GM19438 (cell line): ENCODE measurements at regions not wholly inside any gene's neighbourhood (a gene's known extent, or its start where the extent isn't known, plus 50 kb on each side); places are given as distances from the start of the nearest gene placed in this dataset.
A peak's percentile ranks its signal among the peaks of the same experiment; 100 is the strongest.
"Not testable (repeated sequence)": the region's sequence is repeated elsewhere in the genome, so short reads cannot be mapped to it uniquely, and the experiment has no call there.

Experiments used
- ATAC-seq: cut with Tn5 transposase; IDR thresholded peaks from one replicate; pipeline ENCODE4 v1.9.1; 2021; ENCODE audit warnings: low read depth; ENCODE audit not compliant: unreplicated experiment

DNA sequence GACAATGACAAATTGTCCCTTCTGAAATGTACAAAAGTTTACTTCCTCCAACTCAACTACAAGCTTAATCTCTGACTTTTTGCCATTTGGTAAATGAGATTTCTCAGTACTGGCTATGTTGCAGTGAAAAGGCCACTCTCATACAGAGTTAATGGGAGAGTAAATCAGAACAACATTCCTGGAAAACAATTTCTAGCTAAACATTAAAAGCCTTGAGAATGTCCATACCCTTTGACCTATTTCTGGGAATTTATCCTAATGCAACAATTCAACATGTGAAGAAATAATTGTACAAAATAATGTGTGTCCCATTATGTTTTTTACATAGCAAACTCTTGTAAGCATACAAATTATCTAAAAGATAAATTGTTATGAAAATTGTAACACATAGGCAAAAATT, 56.3 kb upstream of the SPEF2 start:
- ATAC-seq: no peak

DNA sequence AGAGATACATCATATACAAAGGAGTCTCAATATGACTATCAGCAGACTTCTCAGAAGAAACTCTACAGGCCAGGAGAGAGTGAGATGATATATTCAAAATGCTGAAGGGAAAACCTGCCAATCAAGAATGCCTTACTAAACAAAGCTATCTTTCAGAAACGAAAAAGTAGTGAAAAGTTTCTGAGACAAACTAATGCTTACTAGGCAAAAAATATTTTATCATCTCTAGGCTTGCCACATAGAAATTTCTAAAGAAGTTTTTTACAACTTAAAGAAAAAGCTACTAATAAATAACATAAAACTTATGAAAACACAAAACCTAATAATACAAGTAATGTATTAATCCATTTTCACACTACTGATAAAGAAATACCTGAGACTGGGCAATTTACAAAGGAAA, 59.9 kb upstream of the SPEF2 start:
- no peak for ATAC-seq

DNA sequence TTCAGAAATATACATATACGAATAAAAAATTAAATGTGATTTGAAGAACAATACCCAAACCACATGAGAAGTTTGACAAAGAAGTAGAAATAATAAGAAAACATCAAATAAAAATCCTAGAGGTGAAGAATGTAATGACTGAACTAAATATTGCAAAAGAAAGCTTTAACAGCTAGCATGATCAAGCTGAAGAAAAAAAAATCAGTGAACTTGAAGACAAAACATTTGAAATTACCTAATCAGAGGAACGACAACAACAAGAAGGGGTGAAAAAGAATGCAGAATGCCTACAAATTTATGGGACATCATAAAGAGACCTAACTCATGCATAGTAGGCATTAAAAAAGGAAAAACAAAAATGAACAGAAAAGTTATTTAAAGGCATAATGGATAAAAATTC, 60.5 kb upstream of the SPEF2 start:
- no peak for ATAC-seq

DNA sequence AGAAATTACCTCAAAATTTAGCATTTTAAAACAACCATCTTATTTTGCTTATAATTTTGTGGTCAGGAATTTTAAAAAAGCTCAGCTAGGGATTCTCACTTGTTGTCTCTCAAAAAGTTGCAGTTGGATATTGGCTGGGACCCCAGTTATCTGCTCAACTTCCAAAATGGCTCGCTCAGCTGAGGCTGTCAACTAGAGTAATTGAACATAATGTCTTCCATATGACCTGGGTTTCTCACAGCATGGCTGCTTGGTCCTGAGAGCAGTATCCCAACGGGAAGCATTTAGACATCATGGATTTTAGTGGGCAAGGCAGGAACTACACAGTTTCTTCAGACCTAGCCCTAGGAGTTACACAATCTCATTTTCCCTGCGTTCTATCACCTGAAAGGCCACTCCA, 63.6 kb upstream of the SPEF2 start:
- ATAC-seq: no peak

DNA sequence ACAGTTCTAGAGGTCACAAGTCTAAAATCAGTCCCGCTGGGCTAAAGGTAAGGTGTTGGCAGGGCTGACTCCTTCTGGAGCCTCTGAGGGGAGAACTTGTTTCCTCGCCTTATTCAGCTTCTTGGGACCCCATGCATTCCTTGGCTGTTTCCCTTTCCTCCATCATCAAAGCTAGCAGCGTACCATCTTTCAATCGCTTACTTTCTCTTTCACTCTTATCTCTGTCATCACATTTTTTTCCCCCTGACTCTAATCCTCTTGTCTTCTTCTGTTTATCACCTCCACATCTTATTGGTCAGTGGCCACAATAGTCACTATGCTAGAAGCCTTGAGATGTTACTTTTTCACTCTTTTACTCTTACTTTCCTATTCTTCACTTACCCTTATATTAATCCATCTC, 72.5 kb upstream of the SPEF2 start:
- ATAC-seq: no peak

DNA sequence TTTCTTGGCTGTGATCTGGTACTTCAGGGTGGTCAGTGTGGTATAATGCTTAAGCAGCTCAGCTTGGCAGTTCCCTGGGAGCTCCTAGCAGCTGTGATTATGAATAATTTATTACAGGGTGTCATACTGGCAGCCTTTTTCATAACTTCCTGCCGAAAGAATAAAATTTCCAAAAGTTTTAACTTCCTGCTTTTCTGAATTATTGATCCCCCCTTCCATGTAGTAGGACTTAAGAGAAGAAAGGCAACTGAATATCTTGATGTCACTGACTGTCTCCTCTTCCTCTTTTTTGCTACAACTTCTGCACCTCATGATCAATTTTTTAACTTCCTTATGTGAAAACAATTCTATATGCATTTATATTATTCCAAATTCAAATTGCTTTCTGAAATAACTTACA, 74.3 kb upstream of the SPEF2 start:
- no peak for ATAC-seq

DNA sequence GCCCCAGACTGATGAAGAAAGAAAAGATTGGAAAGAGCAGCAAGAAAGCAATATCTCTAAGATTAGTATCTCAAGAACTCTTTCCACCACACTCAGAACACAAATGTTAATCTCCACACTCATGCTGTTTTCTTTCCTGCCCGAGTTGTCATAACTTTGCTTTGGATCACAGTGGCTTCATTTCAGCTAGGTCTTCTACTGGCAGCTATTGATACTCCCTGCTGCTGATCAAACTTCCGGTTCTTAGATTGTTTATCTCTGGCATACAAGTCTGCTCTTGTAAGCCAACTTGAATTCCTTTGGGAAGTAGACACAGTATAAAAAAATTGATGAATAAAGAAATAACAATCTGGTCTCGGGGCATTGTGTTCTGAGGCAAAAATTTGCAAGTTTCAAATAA, 77.7 kb upstream of the SPEF2 start:
- ATAC-seq: no peak

DNA sequence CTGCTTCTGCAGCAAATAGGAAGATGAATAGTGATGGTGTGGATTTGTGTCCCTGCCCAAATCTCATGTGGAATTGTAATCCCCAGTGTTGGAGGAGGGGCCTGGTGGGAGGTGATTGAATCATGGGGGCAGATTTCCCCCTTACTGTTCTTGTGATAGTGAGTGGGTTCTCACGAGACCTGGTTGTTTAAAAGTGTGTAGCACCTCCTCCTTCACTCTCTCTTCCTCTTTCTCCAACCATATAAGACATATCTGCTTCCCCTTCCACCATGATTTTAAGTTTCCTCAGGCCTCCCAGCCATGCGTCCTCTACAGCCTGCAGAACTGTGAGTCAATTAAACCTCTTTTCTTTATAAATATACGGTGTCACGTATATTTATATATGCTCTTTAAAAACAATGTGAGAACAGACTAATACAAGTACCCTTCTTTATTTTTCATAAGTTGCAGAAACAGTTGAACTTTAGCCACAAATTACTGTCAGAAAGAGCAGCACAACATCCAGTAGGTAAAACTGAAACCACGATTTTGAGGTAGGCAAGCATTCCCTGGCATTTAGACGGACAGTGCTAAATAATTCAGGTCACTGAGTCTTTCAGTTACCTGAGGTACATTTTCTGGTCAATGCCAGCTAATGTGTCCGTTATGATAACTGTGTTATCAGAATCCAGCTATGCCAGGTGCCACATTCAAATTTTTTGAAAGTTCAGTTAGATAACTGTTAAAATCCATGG, 79.3 kb upstream of the SPEF2 start:
- no peak for ATAC-seq

DNA sequence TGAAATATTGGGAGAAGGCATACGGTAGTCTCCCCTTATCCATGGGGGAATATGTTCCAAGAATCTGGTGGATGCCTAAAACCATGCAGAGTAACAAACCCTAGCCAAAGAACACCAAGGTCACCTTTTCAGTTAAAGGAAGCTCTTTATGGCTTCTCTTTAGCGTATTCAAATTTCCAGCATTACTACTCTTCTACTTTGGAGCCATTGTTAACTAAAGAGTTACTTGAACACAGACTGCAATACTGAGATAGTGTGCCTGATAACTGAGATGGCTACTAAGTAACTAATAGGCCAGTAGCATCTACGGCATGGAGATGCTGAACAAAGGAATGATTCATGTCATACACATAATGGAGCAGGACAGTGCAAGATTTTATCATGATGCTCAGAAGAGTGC, 84.5 kb upstream of the SPEF2 start:
- no peak for ATAC-seq

DNA sequence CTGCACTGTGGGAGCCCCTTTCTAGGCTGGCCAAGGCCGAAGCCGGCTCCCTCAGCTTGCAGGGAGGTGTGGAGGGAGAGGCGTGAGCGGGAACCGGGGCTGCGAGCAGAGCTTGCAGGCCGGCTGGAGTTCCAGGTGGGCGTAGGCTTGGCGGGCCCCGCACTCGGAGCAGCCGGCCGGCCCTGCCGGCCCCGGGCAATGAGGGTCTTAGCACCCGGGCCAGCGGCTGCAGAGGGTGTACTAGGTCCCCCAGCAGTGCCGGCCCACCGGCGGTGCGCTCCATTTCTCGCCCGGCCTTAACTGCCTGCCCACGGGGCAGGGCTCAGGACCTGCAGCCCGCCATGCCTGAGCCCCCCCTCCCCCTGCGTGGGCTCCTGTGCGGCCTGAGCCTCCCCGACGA, 86.1 kb upstream of the SPEF2 start:
- ATAC-seq: not testable (repeated sequence)

DNA sequence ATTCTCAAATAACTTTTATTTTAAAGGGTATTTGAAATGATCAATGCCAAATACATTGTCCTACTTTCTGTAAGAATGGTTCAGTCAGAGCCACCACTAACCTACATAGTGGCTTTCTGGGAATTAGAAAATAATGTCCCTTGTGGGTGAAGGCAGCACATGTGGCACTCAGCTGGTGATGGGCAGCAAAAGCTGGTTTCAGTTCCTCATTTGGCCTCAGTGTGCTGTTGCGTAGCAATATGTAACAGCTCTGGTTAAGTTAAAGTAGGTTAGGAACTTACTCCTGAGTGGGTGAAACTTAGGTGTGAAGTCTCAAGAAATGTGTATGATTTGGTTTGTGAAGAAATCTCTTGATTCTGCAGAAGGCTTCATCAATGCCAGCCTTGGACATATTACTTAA, 99.6 kb upstream of the SPEF2 start:
- ATAC-seq: peak; percentile 99

DNA sequence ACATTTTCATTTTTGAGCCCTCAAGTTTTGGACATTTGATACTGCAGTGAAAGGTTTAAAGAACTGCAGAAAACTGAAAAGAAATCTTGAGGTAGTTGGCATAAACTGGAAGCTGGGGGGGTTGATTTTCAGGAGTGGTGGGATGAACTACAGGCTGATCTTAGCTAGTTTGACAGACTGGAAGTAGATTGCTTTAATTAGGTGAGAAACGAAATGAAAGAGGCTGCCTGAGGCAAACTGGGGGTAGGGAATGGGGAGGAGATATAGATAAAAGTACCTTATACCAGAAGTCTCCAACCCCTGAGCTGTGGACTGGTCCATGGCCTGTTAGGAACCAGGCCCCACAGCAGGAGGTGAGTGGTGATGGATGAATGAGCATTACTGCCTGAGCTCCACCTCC, 101.4 kb upstream of the SPEF2 start:
- no peak for ATAC-seq

DNA sequence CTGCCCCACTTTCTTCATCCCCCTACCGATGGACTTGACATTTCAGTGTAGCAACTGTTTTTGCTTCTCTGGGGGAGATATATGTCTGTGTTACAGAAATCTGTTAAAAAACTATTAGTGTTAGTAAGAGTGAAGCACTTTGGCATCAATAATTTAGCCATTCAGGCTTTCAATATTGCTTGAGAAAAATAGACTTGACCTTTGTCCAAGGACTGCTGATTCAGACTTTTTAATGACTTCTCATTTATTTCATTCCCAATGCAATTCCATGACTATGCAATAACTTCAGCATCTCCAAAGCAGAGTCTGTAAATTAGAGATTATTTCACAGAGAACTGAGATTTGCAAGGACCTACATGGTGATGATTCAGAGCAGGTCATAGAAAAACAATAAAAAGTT, 104.1 kb upstream of the SPEF2 start:
- ATAC-seq: no peak

DNA sequence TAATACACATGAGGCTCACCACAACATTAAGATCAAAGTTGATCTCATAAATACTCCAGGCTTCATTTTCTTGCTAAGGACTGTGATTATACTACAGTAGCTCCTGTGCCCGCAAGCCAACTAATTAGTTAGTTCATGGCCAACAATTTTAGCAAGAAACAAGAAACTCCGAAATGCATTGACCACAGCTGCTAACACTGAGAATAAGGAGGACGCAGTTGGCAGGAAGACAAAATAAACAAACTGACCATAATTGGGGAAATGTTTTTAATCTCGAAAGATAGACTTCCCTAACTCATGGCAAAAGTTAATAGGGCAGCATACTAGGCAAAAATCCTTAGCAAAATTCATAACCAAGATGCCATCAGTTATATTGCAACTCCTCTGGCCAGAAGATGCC, 115.5 kb upstream of the SPEF2 start:
- no peak for ATAC-seq

DNA sequence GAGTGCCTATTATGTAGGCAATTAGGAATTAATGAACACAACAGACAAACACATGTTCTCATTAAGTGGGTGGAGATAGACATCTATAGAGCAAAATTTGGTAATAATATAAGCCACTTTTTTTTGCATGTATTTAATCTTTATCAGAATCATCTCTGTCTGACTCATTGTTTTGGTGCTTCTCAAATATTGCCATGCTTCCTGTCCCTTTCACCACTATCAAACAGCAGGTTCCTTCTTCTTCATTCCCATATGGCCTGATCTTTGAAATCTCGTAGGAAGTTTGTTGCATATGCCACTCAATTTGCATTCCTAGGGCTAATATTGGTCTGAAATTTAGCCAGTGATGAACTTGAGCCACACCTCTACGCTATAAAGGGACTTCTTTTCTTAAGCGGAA, 128.9 kb upstream of the SPEF2 start:
- ATAC-seq: no peak

DNA sequence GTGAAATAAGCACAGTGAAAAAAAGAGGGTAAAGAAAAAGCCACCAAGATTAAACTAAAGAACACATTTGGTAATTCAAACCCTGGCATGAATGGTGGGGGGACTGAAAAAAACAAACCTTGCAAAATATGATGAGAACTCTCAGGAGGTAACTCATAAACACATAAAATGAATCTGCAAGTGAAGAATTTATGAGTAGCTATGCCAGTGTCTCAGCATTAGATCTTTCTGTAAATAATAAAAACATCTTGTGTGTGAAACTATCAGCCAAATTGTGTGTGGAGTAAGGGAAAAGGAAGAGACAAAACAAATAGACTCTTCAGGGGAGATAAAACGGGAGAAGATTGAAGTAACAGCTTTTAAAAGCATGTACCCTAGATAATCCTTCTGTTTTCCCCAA, 129.6 kb upstream of the SPEF2 start:
- ATAC-seq: no peak

DNA sequence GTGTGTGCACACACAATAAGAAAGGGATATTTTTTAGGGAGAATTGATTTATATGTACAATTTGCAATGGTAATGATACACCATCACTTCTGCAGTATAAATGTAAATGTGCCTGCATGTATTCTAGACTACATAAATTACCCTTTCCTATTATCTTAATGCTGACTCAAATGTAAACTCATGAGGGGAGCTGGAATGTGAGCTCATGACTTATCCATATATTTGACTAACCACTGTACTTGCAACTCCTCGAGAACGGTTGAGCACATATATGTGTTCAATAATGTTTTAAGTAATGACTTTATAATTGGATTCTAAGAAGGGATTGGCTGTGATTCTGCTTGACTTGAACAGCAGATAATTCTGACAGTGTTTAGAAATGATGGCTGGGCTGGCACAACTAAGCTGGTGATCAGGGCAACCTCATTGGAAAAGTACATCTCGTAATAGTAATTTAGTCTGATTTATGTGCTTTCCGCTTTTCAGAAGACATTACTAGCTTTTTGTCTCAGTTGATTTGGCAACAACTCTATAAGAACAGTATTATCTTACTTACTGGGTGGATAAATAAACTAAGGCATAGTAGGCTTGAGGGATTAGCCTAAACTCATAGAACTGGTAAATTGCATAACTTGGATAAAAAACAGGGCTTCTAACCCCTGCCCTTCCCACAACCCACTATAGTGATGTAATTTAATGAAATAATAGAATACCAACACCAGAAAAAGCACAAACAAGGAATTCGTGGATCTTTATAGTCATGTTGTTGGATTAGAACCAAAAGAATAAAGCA, 130.2 kb upstream of the SPEF2 start:
- no peak for ATAC-seq

DNA sequence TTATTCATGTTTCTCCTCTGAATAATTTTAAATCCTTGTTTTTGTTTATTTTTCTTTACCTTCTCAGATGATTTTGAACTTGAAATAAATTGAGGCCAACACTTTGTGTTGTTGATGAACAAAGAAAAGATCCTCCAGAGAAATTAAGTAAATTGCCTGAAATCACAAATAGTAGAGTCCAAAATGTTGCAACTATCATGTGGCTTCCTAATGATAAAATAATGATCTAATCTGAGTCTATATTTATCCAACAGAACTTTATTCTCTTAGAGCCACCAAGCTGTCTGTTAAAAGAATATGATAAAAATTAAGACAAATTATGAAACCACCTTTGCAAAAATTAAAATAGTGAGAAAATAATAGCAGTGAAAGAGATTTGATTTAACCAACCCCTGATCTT, 132.2 kb upstream of the SPEF2 start:
- no peak for ATAC-seq

DNA sequence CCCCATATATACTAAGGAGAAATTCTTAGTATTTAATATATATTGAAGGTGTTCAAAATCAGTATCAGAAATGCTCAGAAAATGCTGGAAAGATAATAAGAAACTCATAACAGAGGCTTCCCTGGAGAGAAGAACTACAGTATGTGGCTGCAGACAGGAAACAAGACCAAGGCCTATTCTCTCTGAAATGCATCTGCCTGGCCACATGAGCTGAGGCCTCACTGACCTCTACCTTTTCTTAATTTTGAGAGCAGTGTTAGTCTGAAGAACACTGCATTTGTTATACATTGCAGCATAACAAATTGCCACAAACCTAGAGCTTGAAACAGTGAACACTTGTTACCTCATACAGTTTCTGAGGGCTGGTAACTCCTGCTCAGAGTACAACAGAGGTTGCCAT, 133.4 kb upstream of the SPEF2 start:
- no peak for ATAC-seq

DNA sequence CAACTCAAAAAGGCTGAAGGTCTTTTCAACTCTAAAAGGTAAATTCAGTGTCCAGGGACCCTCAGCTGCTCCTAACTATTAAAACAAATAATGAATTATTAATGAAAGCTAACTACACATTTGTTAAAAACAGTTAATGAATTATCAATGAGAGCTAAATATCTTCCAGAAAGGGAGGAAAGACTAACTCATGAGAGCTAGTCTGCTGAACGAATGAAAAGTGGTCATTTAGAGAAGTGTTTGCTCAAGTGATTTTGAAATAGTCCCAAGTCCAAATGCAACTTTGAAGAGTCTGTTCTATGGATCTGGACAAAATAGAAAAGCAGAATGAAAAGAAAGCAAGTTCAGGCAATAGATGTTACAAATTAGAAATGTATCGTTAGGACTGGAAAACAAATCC, 133.9 kb upstream of the SPEF2 start:
- no peak for ATAC-seq

DNA sequence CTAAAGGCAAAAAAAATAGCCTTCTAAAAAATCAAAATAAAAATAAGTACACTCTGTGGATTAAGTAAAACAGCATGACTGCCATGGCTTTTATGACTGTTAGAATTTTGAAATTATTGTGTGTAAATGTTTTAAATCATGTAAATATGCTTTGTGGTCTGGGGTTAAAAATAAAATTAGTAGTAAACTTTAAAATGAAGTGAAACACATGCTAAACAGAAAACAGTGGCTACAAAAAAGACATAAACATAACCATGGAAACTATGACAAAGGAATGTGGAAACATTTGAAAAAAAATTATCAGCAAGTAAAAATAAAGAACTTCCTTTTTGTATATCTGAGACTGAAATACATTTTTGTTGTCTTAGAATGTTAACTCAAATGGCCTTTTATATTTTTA, 134.5 kb upstream of the SPEF2 start:
- ATAC-seq: no peak

DNA sequence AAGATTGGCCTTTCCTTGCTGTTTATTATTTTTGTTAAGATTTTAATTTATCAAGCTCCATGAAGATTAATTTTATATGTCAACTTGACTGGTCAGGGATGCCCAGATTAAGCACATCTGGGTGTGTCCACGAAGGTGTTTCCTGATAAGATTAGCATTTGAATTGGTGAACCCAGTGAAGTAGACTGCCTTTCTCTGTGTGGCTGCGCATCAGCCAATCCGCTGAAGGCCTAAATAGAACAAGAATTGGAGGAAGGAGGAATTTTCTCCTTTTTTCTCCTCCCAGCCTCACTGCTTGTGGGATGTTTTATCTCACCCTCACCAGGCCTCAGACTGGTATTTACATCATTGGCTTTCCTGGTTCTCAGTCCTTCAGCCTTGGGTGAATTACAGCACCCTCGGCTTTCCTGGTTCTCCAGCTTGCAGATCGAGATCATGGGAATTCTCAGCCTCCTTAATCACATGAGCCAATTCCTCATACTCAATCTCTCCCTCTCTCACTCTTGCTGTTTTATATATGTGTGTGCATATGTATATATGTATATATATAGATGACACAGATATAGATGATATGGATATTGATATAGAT, 135.4 kb upstream of the SPEF2 start:
- ATAC-seq: no peak
